Neutrophil (primary cell): ENCODE measurements at regions not wholly inside any gene's neighbourhood (a gene's known extent, or its start where the extent isn't known, plus 50 kb on each side); places are given as distances from the start of the nearest gene placed in this dataset.
"Not testable (repeated sequence)": the region's sequence is repeated elsewhere in the genome, so short reads cannot be mapped to it uniquely, and the experiment has no call there.

ENCODE experiments used
- H3K27ac ChIP-seq: fragments of 200-600 bp; sonication (generic); 2 replicates; pipeline ENCODE4 v1.5.1; 2016; ENCODE audit warnings: mild to moderate bottlenecking, moderate library complexity
- H3K27me3 ChIP-seq: fragments of 200-600 bp; sonication (generic); 2 replicates; pipeline ENCODE4 v1.6.0; 2016; ENCODE audit warnings: mild to moderate bottlenecking
- H3K36me3 ChIP-seq: fragments of 200-600 bp; sonication (generic); 2 replicates; pipeline ENCODE4 v1.5.1; 2017
- H3K4me1 ChIP-seq, 2 experiments: fragments of 200-600 bp in 1 of 2; sonication (generic) in 1 of 2; 1 replicate in 1 of 2; 2 replicates in 1 of 2; pipeline versions ENCODE4 v1.5.1 to v1.6.1; 2013 to 2016; ENCODE audit warnings: low read depth in 1 of 2, low read length in 1 of 2, mild to moderate bottlenecking in 1 of 2, moderate library complexity in 1 of 2; ENCODE audit not compliant: control insufficient read depth in 1 of 2, insufficient read depth in 1 of 2
- H3K4me3 ChIP-seq, 2 experiments: fragments of 200-600 bp in 1 of 2; sonication (generic) in 1 of 2; 1 replicate in 1 of 2; 2 replicates in 1 of 2; pipeline ENCODE4 v1.5.1; 2013 to 2016; ENCODE audit warnings: low read depth in 1 of 2, low read length in 1 of 2, mild to moderate bottlenecking in 1 of 2, moderate library complexity in 1 of 2
- H3K9me3 ChIP-seq: fragments of 200-600 bp; sonication (generic); 2 replicates; pipeline ENCODE4 v1.5.1; 2016
- TF ChIP-seq, protein P1 (sequence below): fragments of 200-600 bp; sonication (generic); IDR thresholded peaks from 2 replicates; pipeline ENCODE4 v1.5.1; 2016; ENCODE audit warnings: antibody characterized with exemption

DNA sequence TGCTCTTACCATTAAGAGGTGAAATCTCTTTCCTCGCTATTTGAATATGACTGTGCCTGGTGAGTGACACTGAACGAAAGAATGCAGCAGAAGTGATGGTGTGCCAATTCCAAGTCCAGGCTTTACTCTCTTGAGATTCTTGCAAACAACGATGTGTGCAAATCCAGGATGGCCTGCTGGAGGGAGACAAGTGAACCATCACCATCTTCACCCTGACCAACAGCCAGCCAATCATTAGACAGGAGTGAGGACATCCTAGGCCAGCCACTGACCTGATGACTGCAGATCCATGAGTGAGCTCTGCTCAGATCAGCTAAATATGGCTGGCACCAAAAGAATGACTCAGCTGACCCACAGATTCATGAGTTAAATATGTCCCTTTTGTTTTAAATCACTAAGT lies 878.0 kb downstream of the PDCD6IP start:
- H3K9me3 ChIP-seq, result no peaks in the 10 kb centered on the region
- TF ChIP-seq, protein P1, sequence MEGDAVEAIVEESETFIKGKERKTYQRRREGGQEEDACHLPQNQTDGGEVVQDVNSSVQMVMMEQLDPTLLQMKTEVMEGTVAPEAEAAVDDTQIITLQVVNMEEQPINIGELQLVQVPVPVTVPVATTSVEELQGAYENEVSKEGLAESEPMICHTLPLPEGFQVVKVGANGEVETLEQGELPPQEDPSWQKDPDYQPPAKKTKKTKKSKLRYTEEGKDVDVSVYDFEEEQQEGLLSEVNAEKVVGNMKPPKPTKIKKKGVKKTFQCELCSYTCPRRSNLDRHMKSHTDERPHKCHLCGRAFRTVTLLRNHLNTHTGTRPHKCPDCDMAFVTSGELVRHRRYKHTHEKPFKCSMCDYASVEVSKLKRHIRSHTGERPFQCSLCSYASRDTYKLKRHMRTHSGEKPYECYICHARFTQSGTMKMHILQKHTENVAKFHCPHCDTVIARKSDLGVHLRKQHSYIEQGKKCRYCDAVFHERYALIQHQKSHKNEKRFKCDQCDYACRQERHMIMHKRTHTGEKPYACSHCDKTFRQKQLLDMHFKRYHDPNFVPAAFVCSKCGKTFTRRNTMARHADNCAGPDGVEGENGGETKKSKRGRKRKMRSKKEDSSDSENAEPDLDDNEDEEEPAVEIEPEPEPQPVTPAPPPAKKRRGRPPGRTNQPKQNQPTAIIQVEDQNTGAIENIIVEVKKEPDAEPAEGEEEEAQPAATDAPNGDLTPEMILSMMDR, result no peak

DNA sequence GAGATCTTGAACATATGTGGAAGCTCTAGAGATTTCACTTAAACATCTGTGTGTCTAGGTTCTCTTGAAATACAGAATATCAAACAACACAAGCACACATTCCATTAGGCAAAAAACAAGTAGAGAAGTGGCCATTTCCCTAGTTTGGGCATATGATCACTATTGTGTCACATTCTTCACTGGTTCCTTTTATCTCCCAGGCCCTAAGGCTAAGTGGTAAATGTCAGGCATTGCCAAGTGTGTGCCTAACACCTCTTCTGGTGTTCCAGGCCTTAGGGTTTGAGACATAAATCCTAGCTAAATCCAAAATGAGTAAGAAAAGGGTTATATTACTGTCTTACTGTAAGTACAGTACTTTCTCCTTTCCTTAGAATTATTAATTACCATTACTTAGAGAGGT lies 880.1 kb downstream of the PDCD6IP start:
- Histone ChIP-seq H3K4me3 (no peak overlapping the region), H3K27ac (no peak overlapping the region), H3K9me3 (no peaks in the 10 kb centered on the region), H3K4me1 (no peaks in the 10 kb centered on the region), H3K36me3 (no peaks in the 10 kb centered on the region), H3K27me3 (no peaks in the 10 kb centered on the region)
- TF ChIP-seq, protein P1, result no peak

More for the DNA sequence above, 878.0 kb downstream of the PDCD6IP start:
- Histone ChIP-seq H3K4me3 (no peak overlapping the region), H3K27ac (no peak overlapping the region), H3K4me1 (no peaks in the 10 kb centered on the region), H3K27me3 (no peaks in the 10 kb centered on the region), H3K36me3 (no peaks in the 10 kb centered on the region)

DNA sequence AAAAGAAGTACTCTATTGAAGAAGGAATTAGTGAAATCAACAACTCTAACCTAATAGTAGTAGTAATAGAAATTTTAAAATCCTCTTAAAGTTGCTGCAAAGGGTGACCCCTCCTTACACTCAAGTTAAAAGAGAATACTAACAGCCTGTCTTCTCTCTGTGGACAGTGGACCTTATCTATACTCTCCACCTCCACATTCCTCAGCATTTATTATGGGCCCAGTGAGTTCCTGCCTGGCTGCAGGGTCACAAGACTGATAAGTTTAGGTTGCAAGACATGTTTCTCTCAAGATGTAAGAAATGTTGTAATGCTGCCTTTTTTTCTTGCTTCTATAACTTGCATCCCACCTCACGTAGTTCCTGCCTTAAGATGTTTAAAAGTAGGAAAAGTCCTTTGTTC lies 880.6 kb downstream of the PDCD6IP start:
- not testable (repeated sequence) for H3K27ac ChIP-seq, H3K36me3 ChIP-seq, H3K4me1 ChIP-seq, H3K4me3 ChIP-seq, H3K9me3 ChIP-seq, H3K27me3 ChIP-seq

GRCh38 chr3:34683851-34684250 lies 885.4 kb downstream of the PDCD6IP start:
- no peaks in the 10 kb centered on the region for H3K36me3 ChIP-seq
- TF ChIP-seq, protein P1, result no peak
- H3K27ac ChIP-seq, result no peak overlapping the region
- H3K4me3 ChIP-seq, result no peak overlapping the region
- H3K27me3 ChIP-seq, result no peaks in the 10 kb centered on the region
- no peaks in the 10 kb centered on the region for H3K9me3 ChIP-seq
- no peaks in the 10 kb centered on the region for H3K4me1 ChIP-seq

- H3K9me3 ChIP-seq, result no peaks in the 10 kb centered on the region
- no peaks in the 10 kb centered on the region for H3K27me3 ChIP-seq
- H3K4me3 ChIP-seq, result no peak overlapping the region
- no peaks in the 10 kb centered on the region for H3K4me1 ChIP-seq
- no peak overlapping the region for H3K27ac ChIP-seq
- no peaks in the 10 kb centered on the region for H3K36me3 ChIP-seq
- TF ChIP-seq, protein P1, result no peak
Measured at GRCh38 chr3:34686541-34686940, 888.1 kb downstream of the PDCD6IP start.

- no peaks in the 10 kb centered on the region for H3K9me3 ChIP-seq
Measured at GRCh38 chr3:34687671-34688070, 889.2 kb downstream of the PDCD6IP start.

More at GRCh38 chr3:34687671-34688070, 889.2 kb downstream of the PDCD6IP start:
- H3K4me3 ChIP-seq, result no peak overlapping the region
- no peaks in the 10 kb centered on the region for H3K27me3 ChIP-seq
- no peaks in the 10 kb centered on the region for H3K36me3 ChIP-seq
- H3K27ac ChIP-seq, result no peak overlapping the region
- no peaks in the 10 kb centered on the region for H3K4me1 ChIP-seq
- TF ChIP-seq, protein P1, result no peak
